ENCODE measurements at regions not wholly inside any gene's neighbourhood (a gene's known extent, or its start where the extent isn't known, plus 50 kb on each side); places are given as distances from the start of the nearest gene placed in this dataset.

GRCh38 chr2:109690822-109691541 lies 76.8 kb downstream of the SOWAHC start:
- TF ChIP-seq CTCF (conservative IDR thresholded peaks at IDR 0.05; ENCODE audit: low read depth, low read length) (no peak), USF2 (IDR thresholded peaks at IDR 0.05; ENCODE audit: low read depth, low read length) (no peak), ELK1 (IDR thresholded peaks at IDR 0.05; ENCODE audit: borderline replicate concordance, low read depth, low read length) (no peak), CHD1 (IDR thresholded peaks at IDR 0.05; ENCODE audit: low read depth, low read length) (no peak), BHLHE40 (IDR thresholded peaks at IDR 0.05; ENCODE audit: low read depth, low read length) (no peak), POLR2A (IDR thresholded peaks at IDR 0.05; ENCODE audit: low read depth, low read length) (no peak), MAZ (IDR thresholded peaks at IDR 0.05; ENCODE audit: borderline replicate concordance, low read depth, low read length) (no peak), MAFK (IDR thresholded peaks at IDR 0.05; ENCODE audit: low read depth, low read length) (no peak)

Data from IMR-90 (cell line).